Neural cell (in vitro differentiated cells): ENCODE measurements at regions not wholly inside any gene's neighbourhood (a gene's known extent, or its start where the extent isn't known, plus 50 kb on each side); places are given as distances from the start of the nearest gene placed in this dataset.

Experiments used
- CTCF ChIP-seq: fragments of 450-650 bp; IDR thresholded peaks from 2 replicates; pipeline ENCODE4 v1.5.1; 2014; ENCODE audit warnings: antibody characterized with exemption, mild to moderate bottlenecking, moderate library complexity; ENCODE audit not compliant: poor library complexity, severe bottlenecking
- EP300 ChIP-seq: fragments of 450-650 bp; conservative IDR thresholded peaks from 2 replicates; pipeline ENCODE4 v1.6.1; 2014; ENCODE audit warnings: antibody characterized with exemption, mild to moderate bottlenecking, moderate library complexity; ENCODE audit not compliant: poor library complexity, severe bottlenecking
- POLR2AphosphoS5 ChIP-seq: IDR thresholded peaks from 2 replicates; pipeline ENCODE4 v1.6.1; 2012

- no peak for TF ChIP-seq CTCF
- no peak for TF ChIP-seq EP300
- TF ChIP-seq POLR2AphosphoS5 = no peak
Measured at GRCh38 chr13:111035861-111036260, 79.2 kb upstream of the ARHGEF7 start.
